ENCODE measurements at regions not wholly inside any gene's neighbourhood (a gene's known extent, or its start where the extent isn't known, plus 50 kb on each side); places are given as distances from the start of the nearest gene placed in this dataset.
"Not testable (repeated sequence)": the region's sequence is repeated elsewhere in the genome, so short reads cannot be mapped to it uniquely, and the experiment has no call there.

- no peak overlapping the region for H3K4me3 ChIP-seq (ENCODE audit: low read depth, low read length)
- DNase-seq (ENCODE audit: low read depth), result no peak
- TF ChIP-seq, protein P1, sequence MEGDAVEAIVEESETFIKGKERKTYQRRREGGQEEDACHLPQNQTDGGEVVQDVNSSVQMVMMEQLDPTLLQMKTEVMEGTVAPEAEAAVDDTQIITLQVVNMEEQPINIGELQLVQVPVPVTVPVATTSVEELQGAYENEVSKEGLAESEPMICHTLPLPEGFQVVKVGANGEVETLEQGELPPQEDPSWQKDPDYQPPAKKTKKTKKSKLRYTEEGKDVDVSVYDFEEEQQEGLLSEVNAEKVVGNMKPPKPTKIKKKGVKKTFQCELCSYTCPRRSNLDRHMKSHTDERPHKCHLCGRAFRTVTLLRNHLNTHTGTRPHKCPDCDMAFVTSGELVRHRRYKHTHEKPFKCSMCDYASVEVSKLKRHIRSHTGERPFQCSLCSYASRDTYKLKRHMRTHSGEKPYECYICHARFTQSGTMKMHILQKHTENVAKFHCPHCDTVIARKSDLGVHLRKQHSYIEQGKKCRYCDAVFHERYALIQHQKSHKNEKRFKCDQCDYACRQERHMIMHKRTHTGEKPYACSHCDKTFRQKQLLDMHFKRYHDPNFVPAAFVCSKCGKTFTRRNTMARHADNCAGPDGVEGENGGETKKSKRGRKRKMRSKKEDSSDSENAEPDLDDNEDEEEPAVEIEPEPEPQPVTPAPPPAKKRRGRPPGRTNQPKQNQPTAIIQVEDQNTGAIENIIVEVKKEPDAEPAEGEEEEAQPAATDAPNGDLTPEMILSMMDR (IDR thresholded peaks at IDR 0.05; ENCODE audit: insufficient read depth, low read depth, low read length), result no peak
These were observed 413.6 kb downstream of the TMEM121 start for GRCh38 chr14:105939810-105940508.

GRCh38 chr14:105940534-105941225, 414.3 kb downstream of the TMEM121 start:
- no peak for DNase-seq (ENCODE audit: low read depth)
- TF ChIP-seq, protein P1 (IDR thresholded peaks at IDR 0.05; ENCODE audit: insufficient read depth, low read depth, low read length), result no peak
- no peak overlapping the region for H3K4me3 ChIP-seq (ENCODE audit: low read depth, low read length)

DNA sequence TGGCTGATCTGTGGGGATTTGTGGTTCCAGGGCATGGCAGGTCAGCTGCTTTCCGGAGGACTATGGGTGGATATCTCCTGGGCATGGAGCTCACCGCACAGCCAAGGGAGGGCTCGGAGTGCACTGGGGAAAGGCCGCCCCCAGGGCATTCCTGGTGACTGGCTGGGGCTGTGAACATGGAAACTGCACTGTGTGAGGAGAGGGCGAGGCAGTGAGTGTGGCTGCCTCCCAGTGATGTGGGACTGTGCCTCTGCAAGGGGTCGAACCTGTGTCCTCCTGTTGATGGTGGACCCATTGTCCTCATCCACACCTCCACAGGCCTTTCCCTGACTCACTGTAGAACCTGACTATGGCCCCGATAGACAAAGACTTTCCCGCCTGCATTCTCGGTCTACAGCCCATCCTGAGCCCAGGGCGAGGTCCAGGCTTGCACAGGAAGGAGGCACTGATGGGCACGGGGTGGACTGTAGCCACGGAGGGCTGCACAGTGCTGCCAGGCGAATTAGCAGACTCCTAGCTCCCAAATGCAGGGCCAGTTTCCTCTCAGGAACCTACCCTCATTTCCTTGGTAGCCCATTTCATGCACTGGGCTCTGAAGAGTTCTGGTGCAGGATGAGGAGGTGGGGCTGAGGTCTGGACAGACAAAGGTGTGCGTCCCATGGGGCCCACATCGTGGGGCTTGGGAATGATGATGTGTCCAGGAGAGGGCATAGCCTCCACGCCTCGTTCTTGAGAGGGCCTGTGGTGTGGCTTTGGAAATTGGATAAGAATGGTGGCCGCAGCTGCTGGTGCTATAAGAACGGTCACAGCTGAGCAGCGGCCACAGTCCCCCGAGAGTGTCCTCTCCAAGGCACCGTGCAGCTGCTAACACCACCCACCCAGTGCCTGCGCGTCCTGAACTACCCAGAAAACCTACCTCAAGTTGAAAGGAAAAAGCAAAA, 415.1 kb downstream of the TMEM121 start:
- H3K4me3 ChIP-seq (ENCODE audit: low read depth, low read length), result no peak overlapping the region
- no peak for DNase-seq (ENCODE audit: low read depth)
- TF ChIP-seq, protein P1 (IDR thresholded peaks at IDR 0.05; ENCODE audit: insufficient read depth, low read depth, low read length), result no peak

DNA sequence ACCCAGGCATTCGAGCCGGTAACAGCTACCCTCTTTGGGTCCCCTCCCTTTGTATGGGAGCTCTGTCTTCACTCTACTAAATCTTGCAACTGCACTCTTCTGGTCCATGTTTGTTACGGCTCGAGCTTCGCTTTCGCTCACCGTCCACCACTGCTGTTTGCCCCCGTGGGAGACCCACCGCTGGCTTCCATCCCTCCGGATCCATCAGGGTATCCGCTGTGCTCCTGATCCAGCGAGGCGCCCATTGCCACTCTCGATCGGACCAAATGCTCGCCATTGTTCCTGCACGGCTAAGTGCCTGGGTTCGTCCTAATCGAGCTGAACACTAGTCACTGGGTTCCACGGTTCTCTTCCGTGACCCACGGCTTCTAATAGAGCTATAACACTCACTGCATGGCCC, 416.3 kb downstream of the TMEM121 start:
- not testable (repeated sequence) for H3K4me3 ChIP-seq (ENCODE audit: low read depth, low read length); DNase-seq (ENCODE audit: low read depth)

DNA sequence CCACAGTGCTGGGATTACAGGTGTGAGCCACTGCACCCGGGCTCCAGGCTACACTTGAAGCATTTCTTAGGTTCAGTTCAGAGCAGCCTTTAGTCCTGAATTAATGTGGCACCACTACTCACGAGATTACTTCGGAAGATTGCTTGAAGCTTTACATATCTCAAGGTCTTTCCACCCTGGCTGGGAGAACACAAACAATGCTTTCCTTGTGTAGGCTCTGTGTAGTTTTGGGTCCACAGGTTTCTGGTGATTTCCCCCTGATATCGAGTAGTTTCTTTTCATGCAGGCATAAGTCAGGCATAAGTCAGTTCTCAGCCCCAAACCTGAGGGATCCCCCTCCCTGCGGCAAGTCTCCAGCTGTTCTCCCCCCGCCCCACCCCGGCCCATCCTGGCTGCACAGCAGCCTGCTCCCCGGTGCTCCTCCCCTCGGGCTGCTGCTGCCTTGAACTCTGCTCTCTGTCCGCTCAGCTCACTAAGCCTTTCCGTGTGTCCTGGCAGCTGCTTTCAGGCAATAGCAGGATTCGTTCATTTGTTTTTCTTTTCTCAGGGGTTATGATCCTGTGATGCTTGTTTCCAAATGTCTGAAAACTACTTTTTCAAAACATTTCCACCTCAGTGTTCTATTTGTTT, 417.7 kb downstream of the TMEM121 start:
- TF ChIP-seq, protein P1 (IDR thresholded peaks at IDR 0.05; ENCODE audit: insufficient read depth, low read depth, low read length), result no peak
- H3K4me3 ChIP-seq (ENCODE audit: low read depth, low read length), result no peak overlapping the region
- DNase-seq (ENCODE audit: low read depth), result no peak

DNA sequence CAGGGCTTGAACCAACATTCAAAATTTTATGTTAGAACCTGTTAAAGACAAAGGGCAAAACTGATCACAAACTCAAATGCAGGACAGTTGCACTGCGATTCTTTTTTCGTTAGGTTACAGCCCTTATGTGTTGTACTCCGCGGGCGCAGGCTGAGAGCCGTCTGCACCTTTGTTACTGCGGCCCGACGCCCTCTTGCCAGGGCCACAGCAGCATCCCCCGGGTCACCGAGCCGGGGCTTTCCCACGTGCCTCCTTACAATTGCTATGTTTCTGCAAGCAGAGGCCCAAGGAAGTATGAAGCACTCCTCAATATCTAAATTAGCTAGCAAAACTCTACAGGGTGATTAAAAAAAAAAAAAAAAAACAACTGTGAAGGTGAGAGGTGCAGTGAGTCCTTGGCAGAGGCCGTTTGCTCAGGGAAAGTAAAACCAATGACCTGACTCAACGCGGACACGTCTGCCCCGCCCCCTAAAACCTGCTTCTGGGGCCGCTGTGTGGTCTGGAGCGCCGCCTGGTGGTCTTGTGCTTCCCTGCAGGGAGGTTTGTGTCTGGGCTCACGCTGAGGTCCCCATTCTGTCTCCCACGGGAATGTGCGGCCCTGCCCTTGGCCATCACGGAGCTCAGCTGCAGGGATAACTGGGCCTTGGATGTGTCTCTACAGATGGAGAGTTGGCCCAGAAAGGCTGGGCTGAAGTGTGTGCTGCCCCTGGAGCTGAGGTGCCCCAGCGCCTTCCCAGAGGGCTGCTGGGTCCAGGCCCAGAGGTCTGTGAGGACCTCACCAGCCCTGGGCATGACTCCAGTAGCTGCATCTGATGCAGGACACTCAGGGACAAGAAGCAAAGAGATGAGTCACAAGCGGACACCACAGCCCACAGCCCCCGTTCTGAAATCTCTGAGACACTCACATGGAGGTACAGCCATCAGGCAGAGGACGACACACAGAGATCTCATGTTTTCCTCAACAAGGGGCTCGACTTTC, 418.5 kb downstream of the TMEM121 start:
- TF ChIP-seq, protein P1 (IDR thresholded peaks at IDR 0.05; ENCODE audit: insufficient read depth, low read depth, low read length), result peak; percentile 8
- no peak for DNase-seq (ENCODE audit: low read depth)

More for the DNA sequence above, 418.5 kb downstream of the TMEM121 start:
- H3K4me3 ChIP-seq (ENCODE audit: low read depth, low read length), result no peak overlapping the region

Measured in fibroblast of villous mesenchyme (primary cell).